ENCODE measurements at regions not wholly inside any gene's neighbourhood (a gene's known extent, or its start where the extent isn't known, plus 50 kb on each side); places are given as distances from the start of the nearest gene placed in this dataset.

DNA sequence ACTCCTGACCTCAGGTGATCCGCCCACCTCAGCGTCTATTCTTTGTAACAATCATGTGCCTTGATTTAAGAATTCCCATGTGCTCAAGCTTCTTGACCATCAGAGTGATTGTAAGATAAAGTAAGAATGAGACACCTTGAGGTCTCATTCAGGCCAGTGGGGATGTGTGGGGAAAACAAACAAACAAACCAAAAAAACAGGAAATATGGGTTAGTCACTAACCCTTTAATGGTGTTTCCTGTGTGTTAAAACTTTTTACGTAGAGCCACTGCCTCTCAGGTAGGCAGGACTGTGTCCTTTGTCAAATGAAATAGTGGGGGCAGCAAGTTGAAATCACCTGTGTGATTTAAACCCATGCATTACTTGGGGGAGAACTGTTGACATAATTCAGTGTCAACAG is 91.5 kb upstream of the DHRSX start:
- H3K23me2 ChIP-seq (ENCODE audit: low read depth, low read length): no peaks in the 10 kb centered on the region
- ChIA-PET POLR2A (ENCODE audit: partially characterized antibody) (no interaction called here), CTCF (ENCODE audit: partially characterized antibody) (no interaction called here)
- no peak overlapping the region for H3K4me2 ChIP-seq (ENCODE audit: insufficient read depth in 1 of 2, low read depth in 2 of 2, low read length in 2 of 2)
- H3K14ac ChIP-seq (ENCODE audit: insufficient read length): no peak overlapping the region
- 0 out of 2 replicates have a peak overlapping the region, but pooled peaks have one; percentile 50 for H2BK12ac ChIP-seq (ENCODE audit: low read depth, low read length)
- H3K27me3 ChIP-seq (replicated peaks in 1 of 4; ENCODE audit: control insufficient read depth in 3 of 4, extremely low read depth in 1 of 4, insufficient read depth in 3 of 4, low read length in 3 of 4): no peaks in the 10 kb centered on the region
- no peak overlapping the region for H3K9ac ChIP-seq (replicated peaks in 1 of 4; ENCODE audit: extremely low read depth in 1 of 4, low read depth in 3 of 4, low read length in 3 of 4)
- no peak overlapping the region for H3K4me3 ChIP-seq (ENCODE audit: extremely low read depth in 1 of 4, insufficient read depth in 2 of 4, low read depth in 3 of 4, low read length in 4 of 4)
- no peak overlapping the region; the same call in 1 of the 2 replicates for H3K27ac ChIP-seq (ENCODE audit: low read depth, low read length)
- WGBS, 2 experiments (ENCODE audit: extremely low coverage in 1 of 2, insufficient coverage in 1 of 2, insufficient read length in 1 of 2, insufficient replicate concordance in 2 of 2, low coverage in 1 of 2, low lambda C conversion rate in 2 of 2, missing lambda C conversion rate in 1 of 2): 82% methylated on average over 3 of the region's 3 CpGs; no CpG with 5 or more reads in 1 of the 2 experiments
- no peak overlapping the region for H4K8ac ChIP-seq (ENCODE audit: extremely low read depth, insufficient read depth, low read length)
- peak; percentile 24 for FAIRE-seq
- peak overlapping the region; percentile 44; the same call in 1 of the 2 replicates for H2BK5ac ChIP-seq (ENCODE audit: low read depth, low read length)
- H3K79me2 ChIP-seq (ENCODE audit: control insufficient read depth in 1 of 2, insufficient read depth in 2 of 2, low read length in 2 of 2): no peaks in the 10 kb centered on the region
- no peak overlapping the region for H2AFZ ChIP-seq (ENCODE audit: low read length)
- no peak overlapping the region for H2BK120ac ChIP-seq (replicated peaks; ENCODE audit: low read depth, low read length)
- H3K23ac ChIP-seq (ENCODE audit: insufficient read length): no peak overlapping the region
- H3K9me3 ChIP-seq (ENCODE audit: insufficient read depth in 2 of 2, low read depth in 1 of 2, low read length in 1 of 2): no peaks in the 10 kb centered on the region
- 0 out of 2 replicates have a peak overlapping the region, but pooled peaks have one; percentile 81 for H2BK15ac ChIP-seq (ENCODE audit: low read length)
- H3K4ac ChIP-seq (replicated peaks; ENCODE audit: insufficient read length, low read depth, low read length): no peak overlapping the region
- H4K5ac ChIP-seq (ENCODE audit: insufficient read length, low read depth, low read length): no peak overlapping the region
- H2BK20ac ChIP-seq (ENCODE audit: low read length): peak overlapping the region; percentile 86; the same call in 1 of the 2 replicates
- DNase-seq (ENCODE audit: low read depth in 1 of 2, low spot score in 2 of 2): no peak
- H3K18ac ChIP-seq (ENCODE audit: extremely low read depth, low read length): peak overlapping the region; percentile 71
- H3K79me1 ChIP-seq (ENCODE audit: low read depth, low read length): no peaks in the 10 kb centered on the region
- peaks cover 0 to 5% (median 2%) of the 10 kb centered on the region in 4 experiments; a peak in 3 of 7 replicates for H3K4me1 ChIP-seq (replicated peaks in 1 of 4; ENCODE audit: control insufficient read depth in 3 of 4, insufficient read depth in 4 of 4, low read length in 3 of 4)
- TF ChIP-seq POU5F1 (IDR thresholded peaks at IDR 0.05; ENCODE audit: low read depth, low read length) (no peak), KDM1A (IDR thresholded peaks at IDR 0.05; ENCODE audit: borderline replicate concordance, low read length) (no peak), SIX5 (IDR thresholded peaks at IDR 0.05; ENCODE audit: low read depth, low read length) (no peak), BCL11A (IDR thresholded peaks at IDR 0.05; ENCODE audit: low read depth in 2 of 2, low read length in 2 of 2) (no peak), ZNF274 (IDR thresholded peaks at IDR 0.05; ENCODE audit: borderline replicate concordance, extremely low read depth, low read length) (no peak), EP300 (IDR thresholded peaks at IDR 0.05; ENCODE audit: borderline replicate concordance in 1 of 2, low read depth in 2 of 2, low read length in 2 of 2) (no peak), EZH2 (IDR thresholded peaks at IDR 0.05; ENCODE audit: low read depth, low read length, severe bottlenecking) (no peak), NANOG (IDR thresholded peaks at IDR 0.05; ENCODE audit: insufficient read depth, low read depth, low read length, poor library complexity, severe bottlenecking) (no peak), POLR2AphosphoS5 (IDR thresholded peaks at IDR 0.05; ENCODE audit: low read depth, low read length) (no peak), TAF7 (optimal IDR thresholded peaks at IDR 0.05; ENCODE audit: borderline replicate concordance, low read depth, low read length) (no peak)
- H2AK5ac ChIP-seq (ENCODE audit: low read depth, low read length): 0 out of 2 replicates have a peak overlapping the region, but pooled peaks have one; percentile 11
- H4K91ac ChIP-seq (replicated peaks; ENCODE audit: insufficient read length, low read length): no peak overlapping the region
- no peaks in the 10 kb centered on the region for H3K36me3 ChIP-seq (ENCODE audit: control insufficient read depth in 2 of 4, insufficient read depth in 4 of 4, low read length in 3 of 4)
- H3K56ac ChIP-seq (replicated peaks; ENCODE audit: insufficient read length, low read depth, low read length): no peak overlapping the region
- no peaks in the 10 kb centered on the region for H4K20me1 ChIP-seq (replicated peaks in 1 of 2; ENCODE audit: control insufficient read depth in 1 of 2, insufficient read depth in 2 of 2, low read length in 2 of 2)
